Spleen (tissue), 11 donors: ENCODE measurements at regions not wholly inside any gene's neighbourhood (a gene's known extent, or its start where the extent isn't known, plus 50 kb on each side); places are given as distances from the start of the nearest gene placed in this dataset.

Experiments
- DNase-seq: peaks from one replicate; pipeline ENCODE4 v3.0.0-alpha.2; 2020
- H3K27ac ChIP-seq, 8 donors: fragments of 200-600 bp; sonication (generic) in 7 of 8; 1 replicate in 4 of 8; 2 replicates in 4 of 8; pipeline versions ENCODE4 v1.5.0 to v1.8.0; 2016 to 2021; ENCODE audit warnings: inconsistent platforms in 4 of 8, mild to moderate bottlenecking in 4 of 8, moderate library complexity in 1 of 8
- H3K27me3 ChIP-seq, 7 donors: fragments of 200-600 bp; sonication (generic) in 6 of 7; replicated peaks in 1 of 7; 1 replicate in 4 of 7; 2 replicates in 3 of 7; pipeline versions ENCODE4 v1.5.0 to v1.8.0; 2016 to 2021; ENCODE audit warnings: inconsistent platforms in 3 of 7, mild to moderate bottlenecking in 1 of 7
- H3K36me3 ChIP-seq, 6 donors: fragments of 200-600 bp; sonication (generic) in 5 of 6; 1 replicate in 4 of 6; 2 replicates in 2 of 6; pipeline versions ENCODE4 v1.5.0 to v1.8.0; 2016 to 2021; ENCODE audit warnings: inconsistent platforms in 2 of 6
- H3K4me1 ChIP-seq, 6 donors: fragments of 200-600 bp; sonication (generic) in 5 of 6; 1 replicate in 3 of 6; 2 replicates in 3 of 6; pipeline versions ENCODE4 v1.5.0 to v1.8.0; 2016 to 2021; ENCODE audit warnings: inconsistent platforms in 3 of 6
- H3K4me3 ChIP-seq, 8 donors: fragments of 200-600 bp; sonication (generic) in 7 of 8; 1 replicate in 4 of 8; 2 replicates in 4 of 8; pipeline versions ENCODE4 v1.5.0 to v1.8.0; 2016 to 2021; ENCODE audit warnings: inconsistent platforms in 4 of 8, mild to moderate bottlenecking in 4 of 8, moderate library complexity in 2 of 8
- H3K9me3 ChIP-seq, 8 donors: fragments of 200-600 bp; sonication (generic) in 7 of 8; 1 replicate in 4 of 8; 2 replicates in 4 of 8; pipeline versions ENCODE4 v1.5.0 to v1.8.0; 2016 to 2021; ENCODE audit warnings: inconsistent platforms in 4 of 8
- POLR2A ChIP-seq, 3 donors: fragments of 450-650 bp; IDR thresholded peaks; one replicate each; pipeline ENCODE4 v1.5.1; 2017; ENCODE audit warnings: antibody characterized with exemption in 3 of 3, mild to moderate bottlenecking in 1 of 3
- POLR2AphosphoS5 ChIP-seq, 3 donors: sonication (generic); formaldehyde crosslinking; IDR thresholded peaks; one replicate each; pipeline ENCODE4 v1.5.1; 2017; ENCODE audit warnings: antibody characterized with exemption in 3 of 3
- WGBS, 5 donors: extraction: QIAGEN DNeasy Blood & Tissue Kit in 3 of 5; methylation state at CpG; one replicate each; pipeline versions ENCODE4 v1.1.5 to v1.1.7; 2013 to 2018; 5-methylcytosine and 5-hydroxymethylcytosine counted together
- intact Hi-C: fragments of 100-400 bp; cut with DNase I; formaldehyde crosslinking; loops from one replicate; pipeline ENCODE4 v1.15.0; 2023; ENCODE audit warnings: low total_unique reads
- TF ChIP-seq, protein P1 (sequence below), 11 experiments: fragments of 200-600 bp in 7 of 11; fragments of 450-650 bp in 4 of 11; sonication (generic) in 4 of 11; IDR thresholded peaks in 8 of 11; conservative IDR thresholded peaks in 3 of 11; 1 replicate in 7 of 11; 2 replicates in 4 of 11; pipeline versions ENCODE4 v1.4.0 to v1.8.0; 2016 to 2021; ENCODE audit warnings: antibody characterized with exemption in 11 of 11, inconsistent platforms in 4 of 11, mild to moderate bottlenecking in 1 of 11
- donor health status: healthy with polysubstance abuse.
- donor health status: DM: no; HTN: no; CAD: no; lungs with moderate emphysema.
- donor health status: DM: no; HTN: no; CAD: no.
- donor health status: Bipolar disorder and iron deficiency.
- donor health status: healthy.
- donor health status: DM: no; HTN: no; CAD: no.
- donor health status: DM: yes; HTN: yes; CAD: no.

GRCh38 chr12:97082029-97082428 is 175.0 kb downstream of the NEDD1 start:
- Histone ChIP-seq H3K9me3 (peaks cover 0 to 6% (median 0%) of the 10 kb centered on the region in 8 donors), H3K36me3 (no peaks in the 10 kb centered on the region), H3K27ac (no peak overlapping the region), H3K27me3 (peaks cover 0 to 12% (median 0%) of the 10 kb centered on the region in 7 donors), H3K4me3 (no peak overlapping the region), H3K4me1 (no peaks in the 10 kb centered on the region)
- TF ChIP-seq, protein P1, sequence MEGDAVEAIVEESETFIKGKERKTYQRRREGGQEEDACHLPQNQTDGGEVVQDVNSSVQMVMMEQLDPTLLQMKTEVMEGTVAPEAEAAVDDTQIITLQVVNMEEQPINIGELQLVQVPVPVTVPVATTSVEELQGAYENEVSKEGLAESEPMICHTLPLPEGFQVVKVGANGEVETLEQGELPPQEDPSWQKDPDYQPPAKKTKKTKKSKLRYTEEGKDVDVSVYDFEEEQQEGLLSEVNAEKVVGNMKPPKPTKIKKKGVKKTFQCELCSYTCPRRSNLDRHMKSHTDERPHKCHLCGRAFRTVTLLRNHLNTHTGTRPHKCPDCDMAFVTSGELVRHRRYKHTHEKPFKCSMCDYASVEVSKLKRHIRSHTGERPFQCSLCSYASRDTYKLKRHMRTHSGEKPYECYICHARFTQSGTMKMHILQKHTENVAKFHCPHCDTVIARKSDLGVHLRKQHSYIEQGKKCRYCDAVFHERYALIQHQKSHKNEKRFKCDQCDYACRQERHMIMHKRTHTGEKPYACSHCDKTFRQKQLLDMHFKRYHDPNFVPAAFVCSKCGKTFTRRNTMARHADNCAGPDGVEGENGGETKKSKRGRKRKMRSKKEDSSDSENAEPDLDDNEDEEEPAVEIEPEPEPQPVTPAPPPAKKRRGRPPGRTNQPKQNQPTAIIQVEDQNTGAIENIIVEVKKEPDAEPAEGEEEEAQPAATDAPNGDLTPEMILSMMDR (IDR thresholded peaks at IDR 0.05 in 8 of 11, conservative IDR thresholded peaks at IDR 0.05 in 3 of 11), result no peak
- no peak for TF ChIP-seq POLR2AphosphoS5 (IDR thresholded peaks at IDR 0.05)
- no peak for TF ChIP-seq POLR2A (IDR thresholded peaks at IDR 0.05)
- intact Hi-C loops, result no loop called here
- DNase-seq, result no peak

DNA sequence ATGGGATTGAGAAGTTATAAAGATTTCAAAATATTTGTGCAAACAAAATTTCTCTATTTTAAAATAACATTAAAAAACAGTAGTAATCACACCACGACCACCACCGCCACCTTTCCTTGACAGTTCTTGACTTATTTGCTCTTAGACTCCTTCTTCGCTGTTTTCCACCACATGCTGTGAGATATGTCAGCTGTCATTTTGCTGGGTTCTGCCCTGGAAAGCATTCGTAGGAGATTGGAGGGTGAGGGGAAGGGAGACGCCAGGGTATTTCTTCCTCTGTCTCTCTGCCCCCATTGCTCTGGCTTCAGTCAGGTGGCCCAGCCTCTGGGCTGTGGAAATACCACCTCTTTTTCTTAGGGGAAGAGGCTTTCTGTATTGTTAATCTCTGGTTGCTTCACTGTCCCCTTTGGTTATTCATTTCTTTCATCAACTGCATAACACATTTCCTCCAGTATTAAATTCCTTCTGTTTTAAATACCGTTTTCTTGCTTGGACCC is 186.2 kb downstream of the NEDD1 start:
- H3K4me1 ChIP-seq, result no peaks in the 10 kb centered on the region
- H3K27ac ChIP-seq, result no peak overlapping the region
- H3K9me3 ChIP-seq, result no peaks in the 10 kb centered on the region
- H3K4me3 ChIP-seq, result no peak overlapping the region
- TF ChIP-seq, protein P1 (IDR thresholded peaks at IDR 0.05 in 8 of 11, conservative IDR thresholded peaks at IDR 0.05 in 3 of 11), result no peak
- no peak for TF ChIP-seq POLR2A (IDR thresholded peaks at IDR 0.05)
- no peak for TF ChIP-seq POLR2AphosphoS5 (IDR thresholded peaks at IDR 0.05)
- no peak for DNase-seq
- H3K27me3 ChIP-seq, result no peaks in the 10 kb centered on the region
- 63 to 81% (median 72%) methylated on average over 6 of the region's 6 CpGs for WGBS, 5 donors
- intact Hi-C loops, result no loop called here
- no peaks in the 10 kb centered on the region for H3K36me3 ChIP-seq

GRCh38 chr12:97097734-97098133 is 190.7 kb downstream of the NEDD1 start:
- Histone ChIP-seq H3K36me3 (no peaks in the 10 kb centered on the region), H3K27me3 (no peaks in the 10 kb centered on the region), H3K4me3 (no peak overlapping the region), H3K4me1 (no peaks in the 10 kb centered on the region), H3K27ac (no peak overlapping the region), H3K9me3 (peaks cover 0 to 14% (median 9%) of the 10 kb centered on the region in 8 donors)
- TF ChIP-seq, protein P1 (IDR thresholded peaks at IDR 0.05 in 8 of 11, conservative IDR thresholded peaks at IDR 0.05 in 3 of 11), result no peak
- TF ChIP-seq POLR2AphosphoS5 (IDR thresholded peaks at IDR 0.05) (no peak), POLR2A (IDR thresholded peaks at IDR 0.05) (no peak)
- intact Hi-C loops, result no loop called here
- no peak for DNase-seq
- 71 to 100% (median 82%) methylated on average over 1 of the region's 1 CpG for WGBS, 5 donors

DNA sequence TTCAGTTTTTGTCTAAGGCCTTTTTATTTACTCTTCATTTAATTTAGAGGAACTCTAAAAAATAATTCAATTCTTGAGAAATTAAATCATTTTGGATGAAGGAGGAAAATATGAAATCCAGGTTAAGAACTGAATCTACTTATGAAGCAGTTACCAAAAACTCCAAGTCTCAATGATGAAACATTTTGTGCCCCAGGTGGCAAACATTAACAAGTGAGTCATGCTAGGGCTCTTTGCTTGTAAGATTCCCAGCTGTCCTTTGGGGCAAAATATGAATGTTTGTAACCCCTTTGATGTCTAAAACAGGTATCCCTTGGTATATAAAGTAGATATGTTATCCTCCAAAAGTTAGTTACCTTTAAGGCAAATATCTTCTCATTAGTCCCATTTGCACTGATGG is 202.4 kb downstream of the NEDD1 start:
- no peaks in the 10 kb centered on the region for H3K36me3 ChIP-seq
- no peak for DNase-seq
- TF ChIP-seq, protein P1 (IDR thresholded peaks at IDR 0.05 in 8 of 11, conservative IDR thresholded peaks at IDR 0.05 in 3 of 11), result no peak
- intact Hi-C loops, result no loop called here
- no peak overlapping the region for H3K27ac ChIP-seq
- no peaks in the 10 kb centered on the region for H3K27me3 ChIP-seq
- no peaks in the 10 kb centered on the region for H3K4me1 ChIP-seq
- H3K9me3 ChIP-seq, result peaks cover 0 to 17% (median 5%) of the 10 kb centered on the region in 8 donors
- no peak overlapping the region for H3K4me3 ChIP-seq
